Mesenchymal stem cell (in vitro differentiated cells and primary cell): ENCODE measurements at regions not wholly inside any gene's neighbourhood (a gene's known extent, or its start where the extent isn't known, plus 50 kb on each side); places are given as distances from the start of the nearest gene placed in this dataset. TPM values are rescaled to one million over a fixed set of nuclear protein-coding genes. Genes with fewer than 3 reads are reported as not detected.

Source experiments
- DNase-seq: peaks from one replicate; pipeline ENCODE4 v3.0.0-alpha.2; 2013
- H2AFZ ChIP-seq: one replicate; pipeline ENCODE4 v1.6.1; 2013; ENCODE audit warnings: low read depth, mild to moderate bottlenecking, control low read depth, inconsistent platforms, low read length, moderate library complexity
- H2AK5ac ChIP-seq: 2 replicates; pipeline ENCODE4 v1.6.1; 2013; ENCODE audit warnings: low read length, moderate library complexity, mild to moderate bottlenecking, inconsistent platforms; ENCODE audit not compliant: severe bottlenecking
- H2BK120ac ChIP-seq: one replicate; pipeline ENCODE4 v1.6.1; 2013; ENCODE audit warnings: low read depth, mild to moderate bottlenecking, inconsistent platforms, low read length, moderate library complexity
- H2BK12ac ChIP-seq, 2 experiments: one replicate each; pipeline ENCODE4 v1.6.1; 2013; ENCODE audit warnings: inconsistent platforms in 2 of 2, low read length in 2 of 2, mild to moderate bottlenecking in 2 of 2, moderate library complexity in 2 of 2, control low read depth in 1 of 2
- H2BK15ac ChIP-seq: one replicate; pipeline ENCODE4 v1.6.1; 2013; ENCODE audit warnings: mild to moderate bottlenecking, low read depth, inconsistent platforms; ENCODE audit not compliant: poor library complexity, severe bottlenecking
- H2BK5ac ChIP-seq: 2 replicates; pipeline ENCODE4 v1.6.1; 2013; ENCODE audit warnings: low read depth, mild to moderate bottlenecking, low read length, control low read depth, inconsistent platforms; ENCODE audit not compliant: poor library complexity, severe bottlenecking
- H3K14ac ChIP-seq, 2 experiments: one replicate each; pipeline ENCODE4 v1.6.1; 2013; ENCODE audit warnings: inconsistent platforms in 2 of 2, low read length in 2 of 2, control low read depth in 1 of 2, mild to moderate bottlenecking in 1 of 2, moderate library complexity in 1 of 2
- H3K18ac ChIP-seq, 2 experiments: one replicate each; pipeline ENCODE4 v1.6.1; 2013; ENCODE audit warnings: inconsistent platforms in 2 of 2, low read length in 2 of 2, control low read depth in 1 of 2, low read depth in 1 of 2, mild to moderate bottlenecking in 1 of 2
- H3K23ac ChIP-seq, 2 experiments: one replicate each; pipeline ENCODE4 v1.6.1; 2013; ENCODE audit warnings: inconsistent platforms in 2 of 2, low read length in 2 of 2, mild to moderate bottlenecking in 2 of 2, moderate library complexity in 2 of 2, control low read depth in 1 of 2
- H3K27ac ChIP-seq: 2 replicates; pipeline ENCODE4 v1.5.1; 2013; ENCODE audit warnings: mild to moderate bottlenecking, moderate library complexity, low read length, control low read depth, inconsistent platforms; ENCODE audit not compliant: poor library complexity, severe bottlenecking
- H3K27me3 ChIP-seq, 2 experiments: 2 replicates each; pipeline versions ENCODE4 v1.6.1 to v1.7.0; 2013; ENCODE audit warnings: low read length in 2 of 2, mild to moderate bottlenecking in 2 of 2, moderate library complexity in 2 of 2, control low read depth in 1 of 2, inconsistent platforms in 1 of 2; ENCODE audit not compliant: control insufficient read depth in 1 of 2, insufficient read depth in 1 of 2
- H3K36me3 ChIP-seq, 2 experiments: 2 replicates each; pipeline versions ENCODE4 v1.6.1 to v1.7.0; 2013; ENCODE audit warnings: low read length in 2 of 2, control low read depth in 1 of 2, inconsistent platforms in 1 of 2, low read depth in 1 of 2, mild to moderate bottlenecking in 1 of 2; ENCODE audit not compliant: insufficient read depth in 2 of 2, control insufficient read depth in 1 of 2
- H3K4ac ChIP-seq, 2 experiments: one replicate each; pipeline ENCODE4 v1.6.1; 2013; ENCODE audit warnings: inconsistent platforms in 2 of 2, low read length in 2 of 2, mild to moderate bottlenecking in 2 of 2, moderate library complexity in 2 of 2, control low read depth in 1 of 2, low read depth in 1 of 2
- H3K4me1 ChIP-seq: 2 replicates; pipeline ENCODE4 v1.6.1; 2013; ENCODE audit warnings: low read depth, low read length, control low read depth; ENCODE audit not compliant: control insufficient read depth, insufficient read depth
- H3K4me2 ChIP-seq: 2 replicates; pipeline ENCODE4 v1.6.1; 2013; ENCODE audit warnings: low read length, mild to moderate bottlenecking, inconsistent platforms; ENCODE audit not compliant: poor library complexity, severe bottlenecking
- H3K4me3 ChIP-seq, 2 experiments: 2 replicates each; pipeline versions ENCODE4 v1.5.1 to v1.7.0; 2013; ENCODE audit warnings: low read length in 2 of 2, mild to moderate bottlenecking in 2 of 2, control low read depth in 1 of 2, low read depth in 1 of 2; ENCODE audit not compliant: insufficient read depth in 1 of 2
- H3K79me1 ChIP-seq: replicated peaks from 2 replicates; pipeline ENCODE4 v1.6.1; 2013; ENCODE audit warnings: mild to moderate bottlenecking, control low read depth, low read length, inconsistent platforms; ENCODE audit not compliant: poor library complexity, severe bottlenecking
- H3K9ac ChIP-seq: 2 replicates; pipeline ENCODE4 v1.7.0; 2013; ENCODE audit warnings: mild to moderate bottlenecking, low read length, moderate library complexity
- H3K9me3 ChIP-seq: 2 replicates; pipeline ENCODE4 v1.7.0; 2013; ENCODE audit warnings: mild to moderate bottlenecking, low read length; ENCODE audit not compliant: control insufficient read depth
- H4K8ac ChIP-seq: one replicate; pipeline ENCODE4 v1.6.1; 2013; ENCODE audit warnings: inconsistent platforms, mild to moderate bottlenecking, low read length, moderate library complexity
- H4K91ac ChIP-seq: one replicate; pipeline ENCODE4 v1.6.1; 2013; ENCODE audit warnings: mild to moderate bottlenecking, low read length, inconsistent platforms
- WGBS: methylation state at CpG from one replicate; pipeline ENCODE4 v1.1.7; 2013; ENCODE audit warnings: mixed read lengths; 5-methylcytosine and 5-hydroxymethylcytosine counted together
- small RNA-seq: library from polyadenylated mRNA; stranded (forward); fragments of <200 nt; extraction: miRNeasy Mini kit (QIAGEN cat#:217004); gene quantifications from one replicate; pipeline ENCODE3, GENCODE V24; 2013; ENCODE audit warnings: low read depth

GRCh38 chrX:45258731-45259402 lies 58.2 kb upstream of the DIPK2B start:
- Histone ChIP-seq H2AFZ (no peak overlapping the region), H2BK15ac (no peak overlapping the region), H3K18ac (no peak overlapping the region), H3K4ac (no peak overlapping the region), H3K36me3 (no peaks in the 10 kb centered on the region), H2BK12ac (no peak overlapping the region), H3K4me2 (no peak overlapping the region), H3K14ac (no peak overlapping the region), H4K8ac (no peak overlapping the region), H4K91ac (no peak overlapping the region), H3K9me3 (peaks cover 6% of the 10 kb centered on the region), H3K79me1 (no peaks in the 10 kb centered on the region), H2BK5ac (no peak overlapping the region), H3K27ac (no peak overlapping the region), H3K9ac (no peak overlapping the region), H3K4me3 (no peak overlapping the region), H3K4me1 (no peaks in the 10 kb centered on the region), H3K23ac (no peak overlapping the region), H2BK120ac (no peak overlapping the region), H2AK5ac (no peak overlapping the region), H3K27me3 (peaks cover 0 to 29% of the 10 kb centered on the region in 2 experiments)
- DNase-seq, result no peak
- WGBS, result 96% methylated on average over 5 of the region's 6 CpGs

Small RNA genes in the stretch of these regions (small RNA-seq; reads per million reads assigned to genes)
- gene MIR221 (73,225 reads per million, percentile 100 among the genes with 10 or more reads in this experiment), gene MIR222 (94,474 reads per million, percentile 100 among the genes with 10 or more reads in this experiment), gene RF00017 (not detected), gene RF00591 (not detected)
